ENCODE measurements at regions not wholly inside any gene's neighbourhood (a gene's known extent, or its start where the extent isn't known, plus 50 kb on each side); places are given as distances from the start of the nearest gene placed in this dataset.

- no peak for TF ChIP-seq CTCF (IDR thresholded peaks at IDR 0.05; ENCODE audit: insufficient read depth, low read depth, low read length, missing control alignments)
- DNase-seq (ENCODE audit: low read depth): peak; percentile 82
- H3K4me3 ChIP-seq (ENCODE audit: low read length): no peak overlapping the region
These were observed 245.0 kb upstream of the NT5C1B start for GRCh38 chr2:18834341-18834740.

GRCh38 chr2:18833941-18834340 lies 244.6 kb upstream of the NT5C1B start:
- DNase-seq (ENCODE audit: low read depth): no peak
- no peak for TF ChIP-seq CTCF (IDR thresholded peaks at IDR 0.05; ENCODE audit: insufficient read depth, low read depth, low read length, missing control alignments)

GRCh38 chr2:18831916-18832510 lies 242.6 kb upstream of the NT5C1B start:
- TF ChIP-seq CTCF (IDR thresholded peaks at IDR 0.05; ENCODE audit: insufficient read depth, low read depth, low read length, missing control alignments): no peak
- H3K4me3 ChIP-seq (ENCODE audit: low read length): no peak overlapping the region
- no peak for DNase-seq (ENCODE audit: low read depth)

More at GRCh38 chr2:18833941-18834340, 244.6 kb upstream of the NT5C1B start:
- no peak overlapping the region for H3K4me3 ChIP-seq (ENCODE audit: low read length)

- DNase-seq (ENCODE audit: low read depth): no peak
- no peak for TF ChIP-seq CTCF (IDR thresholded peaks at IDR 0.05; ENCODE audit: insufficient read depth, low read depth, low read length, missing control alignments)
- no peak overlapping the region for H3K4me3 ChIP-seq (ENCODE audit: low read length)
These were observed 241.6 kb upstream of the NT5C1B start for GRCh38 chr2:18830962-18831361.

- H3K4me3 ChIP-seq (ENCODE audit: low read length): no peak overlapping the region
- TF ChIP-seq CTCF (IDR thresholded peaks at IDR 0.05; ENCODE audit: insufficient read depth, low read depth, low read length, missing control alignments): no peak
- no peak for DNase-seq (ENCODE audit: low read depth)
These were observed 240.6 kb upstream of the NT5C1B start for GRCh38 chr2:18829976-18830375.

- no peak overlapping the region for H3K4me3 ChIP-seq (ENCODE audit: low read length)
- DNase-seq (ENCODE audit: low read depth): peak; percentile 79
- no peak for TF ChIP-seq CTCF (IDR thresholded peaks at IDR 0.05; ENCODE audit: insufficient read depth, low read depth, low read length, missing control alignments)
These were observed 240.0 kb upstream of the NT5C1B start for GRCh38 chr2:18829251-18829902.

- no peak for TF ChIP-seq CTCF (IDR thresholded peaks at IDR 0.05; ENCODE audit: insufficient read depth, low read depth, low read length, missing control alignments)
- no peak for DNase-seq (ENCODE audit: low read depth)
- H3K4me3 ChIP-seq (ENCODE audit: low read length): no peak overlapping the region
These were observed 238.9 kb upstream of the NT5C1B start for GRCh38 chr2:18828296-18828695.
